MM.1S (cell line): ENCODE measurements at regions not wholly inside any gene's neighbourhood (a gene's known extent, or its start where the extent isn't known, plus 50 kb on each side); places are given as distances from the start of the nearest gene placed in this dataset.

Experiments
- CTCF ChIP-seq: fragments of 300-600 bp; sonication (generic); IDR thresholded peaks from 2 replicates; pipeline ENCODE4 v1.5.1; 2016; ENCODE audit warnings: antibody characterized with exemption, low read length, mixed read lengths
- EZH2 ChIP-seq: fragments of 300-600 bp; sonication (generic); optimal IDR thresholded peaks from 2 replicates; pipeline ENCODE3; 2017; ENCODE audit warnings: low read depth, mild to moderate bottlenecking, antibody characterized with exemption, low read length, mixed read lengths
- EZH2phosphoT487 ChIP-seq: fragments of 300-600 bp; sonication (generic); IDR thresholded peaks from 2 replicates; pipeline ENCODE4 v1.6.1; 2018; ENCODE audit warnings: antibody characterized with exemption, low read length

- TF ChIP-seq EZH2 (no peak), CTCF (no peak), EZH2phosphoT487 (no peak)
Measured at GRCh38 chr15:70453766-70454165, 309.6 kb downstream of the UACA start.
